Fibroblast of peridontal ligament (primary cell): ENCODE measurements at regions not wholly inside any gene's neighbourhood (a gene's known extent, or its start where the extent isn't known, plus 50 kb on each side); places are given as distances from the start of the nearest gene placed in this dataset.

Experiments
- DNase-seq: peaks from one replicate; pipeline ENCODE4 v3.0.0-alpha.2; 2010; ENCODE audit errors: extremely low read depth

- no peak for DNase-seq
These were observed 434.6 kb downstream of the ADAMTS20 start for GRCh38 chr12:43117226-43117930.

- DNase-seq = no peak
These were observed 436.4 kb downstream of the ADAMTS20 start for GRCh38 chr12:43115441-43116160.

GRCh38 chr12:43114316-43114715, 437.7 kb downstream of the ADAMTS20 start:
- no peak for DNase-seq

GRCh38 chr12:43113616-43114015, 438.4 kb downstream of the ADAMTS20 start:
- no peak for DNase-seq

- peak; percentile 5 for DNase-seq
These were observed 438.9 kb downstream of the ADAMTS20 start for GRCh38 chr12:43113135-43113534.

GRCh38 chr12:43112101-43112920, 439.7 kb downstream of the ADAMTS20 start:
- no peak for DNase-seq

- DNase-seq = no peak
These were observed 440.4 kb downstream of the ADAMTS20 start for GRCh38 chr12:43111608-43112007.

GRCh38 chr12:43109631-43110345, 442.2 kb downstream of the ADAMTS20 start:
- no peak for DNase-seq

GRCh38 chr12:43108656-43109055, 443.3 kb downstream of the ADAMTS20 start:
- no peak for DNase-seq

- DNase-seq = no peak
These were observed 444.8 kb downstream of the ADAMTS20 start for GRCh38 chr12:43107026-43107775.

GRCh38 chr12:43106355-43106754, 445.6 kb downstream of the ADAMTS20 start:
- DNase-seq = no peak

GRCh38 chr12:43105426-43105981, 446.5 kb downstream of the ADAMTS20 start:
- DNase-seq = no peak

- DNase-seq = peak; percentile 5
These were observed 447.5 kb downstream of the ADAMTS20 start for GRCh38 chr12:43104494-43104893.

GRCh38 chr12:43103866-43104265, 448.1 kb downstream of the ADAMTS20 start:
- DNase-seq = no peak

- no peak for DNase-seq
These were observed 449.3 kb downstream of the ADAMTS20 start for GRCh38 chr12:43102546-43103264.

GRCh38 chr12:43100231-43100630, 451.8 kb downstream of the ADAMTS20 start:
- DNase-seq = no peak

- DNase-seq = no peak
These were observed 452.3 kb downstream of the ADAMTS20 start for GRCh38 chr12:43099691-43100163.

- no peak for DNase-seq
These were observed 453.0 kb downstream of the ADAMTS20 start for GRCh38 chr12:43098766-43099550.

- DNase-seq = no peak
These were observed 453.9 kb downstream of the ADAMTS20 start for GRCh38 chr12:43098071-43098470.
